HepG2 (cell line): ENCODE measurements at regions not wholly inside any gene's neighbourhood (a gene's known extent, or its start where the extent isn't known, plus 50 kb on each side); places are given as distances from the start of the nearest gene placed in this dataset.

Source experiments
- CAMTA2 ChIP-seq: sonication (generic); formaldehyde crosslinking; IDR thresholded peaks from 2 replicates; pipeline ENCODE4 v1.4.0; 2020; ENCODE audit warnings: mild to moderate bottlenecking, missing genetic modification reagents, borderline replicate concordance
- CEBPG ChIP-seq: IDR thresholded peaks from 2 replicates; pipeline ENCODE4 v1.6.1; 2016
- GATAD2A ChIP-seq: IDR thresholded peaks from 2 replicates; pipeline ENCODE4 v1.6.1; 2016
- GMEB1 ChIP-seq: sonication (generic); formaldehyde crosslinking; IDR thresholded peaks from 2 replicates; pipeline ENCODE4 v1.5.1; 2020; ENCODE audit warnings: missing genetic modification reagents, mild to moderate bottlenecking, borderline replicate concordance
- KLF12 ChIP-seq: sonication (generic); formaldehyde crosslinking; IDR thresholded peaks from 2 replicates; pipeline ENCODE4 v1.4.0; 2020; ENCODE audit warnings: missing genetic modification reagents, borderline replicate concordance
- KLF16 ChIP-seq, 2 experiments: sonication (generic) in 1 of 2; formaldehyde crosslinking in 1 of 2; IDR thresholded peaks; 2 replicates each; pipeline versions ENCODE4 v1.6.1 to v1.8.0; 2016 to 2023; ENCODE audit warnings: missing genetic modification reagents in 2 of 2, missing compliant biosample characterization in 1 of 2
- NAIF1 ChIP-seq: sonication (generic); formaldehyde crosslinking; IDR thresholded peaks from 2 replicates; pipeline ENCODE4 v1.5.0; 2020; ENCODE audit warnings: mild to moderate bottlenecking, missing genetic modification reagents, borderline replicate concordance
- POGZ ChIP-seq: sonication (generic); formaldehyde crosslinking; IDR thresholded peaks from 2 replicates; pipeline ENCODE4 v1.4.0; 2020; ENCODE audit warnings: mild to moderate bottlenecking, missing genetic modification reagents
- STAG1 ChIP-seq: sonication (generic); formaldehyde crosslinking; IDR thresholded peaks from 2 replicates; pipeline ENCODE4 v1.4.0; 2020; ENCODE audit warnings: missing genetic modification reagents
- TCF12 ChIP-seq, 2 experiments: fragments of 450-650 bp in 1 of 2; sonication (generic) in 1 of 2; formaldehyde crosslinking in 1 of 2; IDR thresholded peaks; 2 replicates each; pipeline versions ENCODE4 v1.6.1 to v1.8.0; 2017 to 2022; ENCODE audit warnings: antibody characterized with exemption in 1 of 2, mild to moderate bottlenecking in 1 of 2, missing genetic modification reagents in 1 of 2, moderate library complexity in 1 of 2
- TCF7 ChIP-seq: sonication (generic); IDR thresholded peaks from 2 replicates; pipeline ENCODE4 v1.6.1; 2016; ENCODE audit warnings: antibody characterized with exemption, low read depth
- U2AF1 ChIP-seq: fragments of 200-400 bp; formaldehyde crosslinking; optimal IDR thresholded peaks from 2 replicates; pipeline ENCODE3; 2017; ENCODE audit warnings: mild to moderate bottlenecking, low read depth, low read length
- ZBTB3 ChIP-seq: sonication (generic); formaldehyde crosslinking; IDR thresholded peaks from 2 replicates; pipeline ENCODE4 v1.4.0; 2020; ENCODE audit warnings: low read depth, mild to moderate bottlenecking, moderate library complexity, missing genetic modification reagents, borderline replicate concordance
- ZBTB39 ChIP-seq: sonication (generic); formaldehyde crosslinking; IDR thresholded peaks from 2 replicates; pipeline ENCODE4 v1.5.0; 2020; ENCODE audit warnings: missing genetic modification reagents
- ZMAT3 ChIP-seq: sonication (generic); formaldehyde crosslinking; conservative IDR thresholded peaks from 2 replicates; pipeline ENCODE4 v1.7.0; 2021; ENCODE audit warnings: missing genetic modification reagents
- ZMYM4 ChIP-seq: sonication (generic); formaldehyde crosslinking; IDR thresholded peaks from 2 replicates; pipeline ENCODE4 v1.8.1; 2023; ENCODE audit warnings: mild to moderate bottlenecking, missing genetic modification reagents
- ZNF614 ChIP-seq: IDR thresholded peaks from 2 replicates; pipeline ENCODE4 v1.6.1; 2018; ENCODE audit warnings: missing biosample characterization, missing genetic modification reagents, inconsistent platforms, borderline replicate concordance
- TF ChIP-seq, protein P1 (sequence below): sonication (generic); formaldehyde crosslinking; IDR thresholded peaks from 2 replicates; pipeline ENCODE4 v1.4.0; 2020; ENCODE audit warnings: missing genetic modification reagents

DNA sequence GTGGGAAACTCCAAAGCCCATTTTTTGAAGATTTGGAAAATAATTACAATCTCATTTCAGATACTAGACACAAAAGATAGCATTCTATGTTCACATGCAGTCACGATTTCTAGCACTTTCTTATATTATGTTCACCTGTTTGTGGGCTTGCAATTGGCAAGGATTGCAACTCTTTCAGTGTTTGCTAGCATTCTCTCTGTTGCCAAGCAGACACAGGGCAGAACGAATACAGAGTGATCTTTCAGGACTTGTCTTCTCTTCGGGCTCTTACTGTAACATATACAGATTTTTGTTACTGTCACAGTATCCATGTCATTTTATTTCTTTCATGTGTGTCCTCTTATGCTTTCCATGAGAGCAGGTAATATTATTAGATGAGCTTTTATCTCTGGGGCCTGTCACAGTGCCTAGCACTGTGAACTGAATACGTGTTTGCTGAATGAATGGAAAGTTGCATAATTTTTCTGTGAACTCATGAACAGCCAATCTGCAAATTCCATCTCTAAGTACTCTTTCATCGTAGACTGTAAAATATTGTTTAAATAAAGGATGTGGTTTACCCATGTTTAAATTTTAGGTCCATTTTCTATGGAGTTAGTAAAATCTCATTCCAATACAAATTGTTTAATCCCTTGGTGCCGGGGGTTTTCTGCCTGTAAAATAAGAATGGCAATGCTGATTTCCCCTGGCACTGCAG lies 105.1 kb downstream of the BMP4 start (continued):
- 0 out of 4 replicates have a peak, but pooled peaks of 1 of the 2 experiments have one; percentile 28 for TF ChIP-seq KLF16 (CRISPR knock-in tag; IDR thresholded peaks at IDR 0.05)
- TF ChIP-seq ZMYM4 = peak; percentile 9; the same call in 1 of the 2 replicates
- peak; percentile 65 for TF ChIP-seq TCF7
- TF ChIP-seq ZMAT3 (CRISPR knock-in tag) = 0 out of 2 replicates have a peak, but pooled peaks have one; percentile 34
- TF ChIP-seq, protein P1, sequence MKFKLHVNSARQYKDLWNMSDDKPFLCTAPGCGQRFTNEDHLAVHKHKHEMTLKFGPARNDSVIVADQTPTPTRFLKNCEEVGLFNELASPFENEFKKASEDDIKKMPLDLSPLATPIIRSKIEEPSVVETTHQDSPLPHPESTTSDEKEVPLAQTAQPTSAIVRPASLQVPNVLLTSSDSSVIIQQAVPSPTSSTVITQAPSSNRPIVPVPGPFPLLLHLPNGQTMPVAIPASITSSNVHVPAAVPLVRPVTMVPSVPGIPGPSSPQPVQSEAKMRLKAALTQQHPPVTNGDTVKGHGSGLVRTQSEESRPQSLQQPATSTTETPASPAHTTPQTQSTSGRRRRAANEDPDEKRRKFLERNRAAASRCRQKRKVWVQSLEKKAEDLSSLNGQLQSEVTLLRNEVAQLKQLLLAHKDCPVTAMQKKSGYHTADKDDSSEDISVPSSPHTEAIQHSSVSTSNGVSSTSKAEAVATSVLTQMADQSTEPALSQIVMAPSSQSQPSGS (CRISPR knock-in tag) = no peak
- no peak for TF ChIP-seq ZBTB39 (CRISPR knock-in tag)
- TF ChIP-seq STAG1 (CRISPR knock-in tag) = no peak
- no peak for TF ChIP-seq U2AF1
- no peak for TF ChIP-seq GMEB1 (CRISPR knock-in tag)
- TF ChIP-seq CAMTA2 (CRISPR knock-in tag) = no peak
- TF ChIP-seq ZBTB3 = no peak
- no peak for TF ChIP-seq NAIF1
- TF ChIP-seq ZNF614 (CRISPR knock-in tag) = no peak
- TF ChIP-seq POGZ (CRISPR knock-in tag) = 0 out of 2 replicates have a peak, but pooled peaks have one; percentile 10
- peak; percentile 30; the same call in 1 of the 2 replicates for TF ChIP-seq GATAD2A (CRISPR knock-in tag)
- TF ChIP-seq CEBPG = peak; percentile 83
- TF ChIP-seq KLF12 (CRISPR knock-in tag) = no peak
- no peak for TF ChIP-seq TCF12 (IDR thresholded peaks at IDR 0.05)
- TF ChIP-seq TCF12 (CRISPR knock-in tag; IDR thresholded peaks at IDR 0.05) = no peak
